ENCODE measurements at regions not wholly inside any gene's neighbourhood (a gene's known extent, or its start where the extent isn't known, plus 50 kb on each side); places are given as distances from the start of the nearest gene placed in this dataset.

DNA sequence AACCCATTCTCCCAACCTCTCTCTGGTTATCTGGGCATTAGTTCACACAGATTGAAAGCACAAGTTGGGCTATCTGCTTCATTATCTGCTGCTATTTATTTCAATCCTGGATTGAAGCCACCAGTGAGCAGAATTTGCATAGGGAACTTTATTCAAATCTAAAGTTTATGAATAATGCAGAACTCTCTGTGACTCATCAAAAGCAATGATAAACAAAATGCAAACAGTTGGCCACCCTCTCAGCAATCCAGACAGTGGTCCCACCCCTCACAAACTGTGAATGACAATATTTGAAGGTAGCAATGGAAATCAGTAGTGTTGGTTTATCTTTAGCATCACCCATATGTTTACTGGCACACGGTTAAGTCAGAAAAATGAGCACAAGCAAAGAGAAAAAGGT, 106.8 kb upstream of the TMEM178A start:
- Histone ChIP-seq H3K27me3 (no peaks in the 10 kb centered on the region), H3K36me3 (ENCODE audit: low read depth, missing control alignments) (no peaks in the 10 kb centered on the region), H3K27ac (no peak overlapping the region), H3K4me3 (no peak overlapping the region), H3K4me1 (no peaks in the 10 kb centered on the region), H3K9me3 (peaks cover 5% of the 10 kb centered on the region)
- TF ChIP-seq POLR2A (IDR thresholded peaks at IDR 0.05): no peak
- TF ChIP-seq, protein P1, sequence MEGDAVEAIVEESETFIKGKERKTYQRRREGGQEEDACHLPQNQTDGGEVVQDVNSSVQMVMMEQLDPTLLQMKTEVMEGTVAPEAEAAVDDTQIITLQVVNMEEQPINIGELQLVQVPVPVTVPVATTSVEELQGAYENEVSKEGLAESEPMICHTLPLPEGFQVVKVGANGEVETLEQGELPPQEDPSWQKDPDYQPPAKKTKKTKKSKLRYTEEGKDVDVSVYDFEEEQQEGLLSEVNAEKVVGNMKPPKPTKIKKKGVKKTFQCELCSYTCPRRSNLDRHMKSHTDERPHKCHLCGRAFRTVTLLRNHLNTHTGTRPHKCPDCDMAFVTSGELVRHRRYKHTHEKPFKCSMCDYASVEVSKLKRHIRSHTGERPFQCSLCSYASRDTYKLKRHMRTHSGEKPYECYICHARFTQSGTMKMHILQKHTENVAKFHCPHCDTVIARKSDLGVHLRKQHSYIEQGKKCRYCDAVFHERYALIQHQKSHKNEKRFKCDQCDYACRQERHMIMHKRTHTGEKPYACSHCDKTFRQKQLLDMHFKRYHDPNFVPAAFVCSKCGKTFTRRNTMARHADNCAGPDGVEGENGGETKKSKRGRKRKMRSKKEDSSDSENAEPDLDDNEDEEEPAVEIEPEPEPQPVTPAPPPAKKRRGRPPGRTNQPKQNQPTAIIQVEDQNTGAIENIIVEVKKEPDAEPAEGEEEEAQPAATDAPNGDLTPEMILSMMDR (IDR thresholded peaks at IDR 0.05): no peak
- intact Hi-C loops (cut with DNase I; ENCODE audit: low total_unique reads): no loop called here
- 100% methylated on average over 1 of the region's 1 CpG for WGBS, 2 donors
- DNase-seq: no peak

- Histone ChIP-seq H3K36me3 (ENCODE audit: low read depth, missing control alignments) (no peaks in the 10 kb centered on the region), H3K4me1 (no peaks in the 10 kb centered on the region), H3K27ac (no peak overlapping the region), H3K4me3 (no peak overlapping the region), H3K27me3 (no peaks in the 10 kb centered on the region), H3K9me3 (peaks cover 5% of the 10 kb centered on the region)
- intact Hi-C loops (cut with DNase I; ENCODE audit: low total_unique reads): no loop called here
- TF ChIP-seq POLR2A (IDR thresholded peaks at IDR 0.05): no peak
- TF ChIP-seq, protein P1 (IDR thresholded peaks at IDR 0.05): no peak
- DNase-seq: no peak
Observed at GRCh38 chr2:39563572-39563971, 102.1 kb upstream of the TMEM178A start.

GRCh38 chr2:39567507-39567906, 98.2 kb upstream of the TMEM178A start:
- TF ChIP-seq, protein P1 (IDR thresholded peaks at IDR 0.05): no peak
- no peak for TF ChIP-seq POLR2A (IDR thresholded peaks at IDR 0.05)
- H3K36me3 ChIP-seq (ENCODE audit: low read depth, missing control alignments): no peaks in the 10 kb centered on the region
- intact Hi-C loops (cut with DNase I; ENCODE audit: low total_unique reads): no loop called here
- H3K4me1 ChIP-seq: peaks cover 17% of the 10 kb centered on the region
- no peak overlapping the region for H3K27ac ChIP-seq
- H3K4me3 ChIP-seq: no peak overlapping the region
- DNase-seq: no peak
- 100% methylated on average over 1 of the region's 1 CpG for WGBS, 2 donors
- peaks cover 5% of the 10 kb centered on the region for H3K9me3 ChIP-seq
- H3K27me3 ChIP-seq: no peaks in the 10 kb centered on the region

- Histone ChIP-seq H3K9me3 (no peaks in the 10 kb centered on the region), H3K4me1 (peaks cover 17% of the 10 kb centered on the region), H3K27ac (no peak overlapping the region), H3K4me3 (no peak overlapping the region), H3K27me3 (no peaks in the 10 kb centered on the region), H3K36me3 (ENCODE audit: low read depth, missing control alignments) (no peaks in the 10 kb centered on the region)
- intact Hi-C loops (cut with DNase I; ENCODE audit: low total_unique reads): no loop called here
- no peak for TF ChIP-seq POLR2A (IDR thresholded peaks at IDR 0.05)
- TF ChIP-seq, protein P1 (IDR thresholded peaks at IDR 0.05): no peak
- DNase-seq: no peak
- 92 to 95% methylated on average over 5 of the region's 5 CpGs for WGBS, 2 donors
Observed at GRCh38 chr2:39568116-39568515, 97.6 kb upstream of the TMEM178A start.

DNA sequence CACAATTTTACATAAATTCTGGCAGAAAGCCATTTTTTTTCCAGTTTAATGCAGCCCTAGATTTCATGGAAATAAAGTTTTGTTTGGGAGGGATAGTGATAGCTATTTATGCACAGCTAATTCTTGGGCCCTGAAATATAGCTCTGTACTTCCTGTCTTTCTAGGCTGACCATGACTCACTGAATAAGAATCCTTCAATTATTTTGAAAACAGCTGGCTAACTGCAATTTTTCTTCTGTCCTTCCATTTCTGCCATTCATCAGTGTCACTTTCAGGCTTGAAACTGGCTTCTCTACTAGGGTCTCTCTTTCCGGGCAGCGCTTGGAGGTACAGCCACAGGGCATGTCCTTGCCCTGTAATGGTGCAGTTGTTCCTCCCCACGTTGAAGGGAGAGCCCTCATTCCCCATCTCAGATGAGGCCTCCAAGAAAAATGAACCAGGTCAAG, 97.1 kb upstream of the TMEM178A start:
- Histone ChIP-seq H3K4me3 (no peak overlapping the region), H3K9me3 (no peaks in the 10 kb centered on the region), H3K36me3 (ENCODE audit: low read depth, missing control alignments) (no peaks in the 10 kb centered on the region), H3K27me3 (no peaks in the 10 kb centered on the region), H3K4me1 (peaks cover 17% of the 10 kb centered on the region), H3K27ac (no peak overlapping the region)
- TF ChIP-seq, protein P1 (IDR thresholded peaks at IDR 0.05): no peak
- TF ChIP-seq POLR2A (IDR thresholded peaks at IDR 0.05): no peak
- intact Hi-C loops (cut with DNase I; ENCODE audit: low total_unique reads): no loop called here
- no peak for DNase-seq
- WGBS, 2 donors: 48 to 53% methylated on average over 3 of the region's 3 CpGs
